ENCODE measurements at regions not wholly inside any gene's neighbourhood (a gene's known extent, or its start where the extent isn't known, plus 50 kb on each side); places are given as distances from the start of the nearest gene placed in this dataset.

GRCh38 chr2:125576558-125576957 lies 1079.4 kb upstream of the GYPC start:
- no peak for TF ChIP-seq CTCF (IDR thresholded peaks at IDR 0.05; ENCODE audit: low read depth, low read length)
- Histone ChIP-seq H3K4me3 (ENCODE audit: low read depth, low read length) (no peak overlapping the region), H3K4me1 (no peaks in the 10 kb centered on the region), H3K27me3 (no peaks in the 10 kb centered on the region), H3K9me3 (no peaks in the 10 kb centered on the region), H3K36me3 (no peaks in the 10 kb centered on the region)
- no peak for DNase-seq

- no peak for DNase-seq
- Histone ChIP-seq H3K4me1 (no peaks in the 10 kb centered on the region), H3K27me3 (no peaks in the 10 kb centered on the region), H3K9me3 (no peaks in the 10 kb centered on the region), H3K4me3 (ENCODE audit: low read depth, low read length) (no peak overlapping the region), H3K36me3 (no peaks in the 10 kb centered on the region)
- TF ChIP-seq CTCF (IDR thresholded peaks at IDR 0.05; ENCODE audit: low read depth, low read length), result no peak
Measured at GRCh38 chr2:125581557-125581956, 1074.4 kb upstream of the GYPC start.

GRCh38 chr2:125582516-125582915 lies 1073.4 kb upstream of the GYPC start:
- no peak overlapping the region for H3K4me3 ChIP-seq (ENCODE audit: low read depth, low read length)
- H3K4me1 ChIP-seq, result no peaks in the 10 kb centered on the region
- no peaks in the 10 kb centered on the region for H3K36me3 ChIP-seq
- DNase-seq, result no peak
- H3K27me3 ChIP-seq, result no peaks in the 10 kb centered on the region
- TF ChIP-seq CTCF (IDR thresholded peaks at IDR 0.05; ENCODE audit: low read depth, low read length), result no peak
- no peaks in the 10 kb centered on the region for H3K9me3 ChIP-seq

GRCh38 chr2:125584732-125585131 lies 1071.2 kb upstream of the GYPC start:
- H3K9me3 ChIP-seq, result no peaks in the 10 kb centered on the region
- H3K27me3 ChIP-seq, result no peaks in the 10 kb centered on the region
- no peak for DNase-seq
- no peak overlapping the region for H3K4me3 ChIP-seq (ENCODE audit: low read depth, low read length)
- no peaks in the 10 kb centered on the region for H3K4me1 ChIP-seq
- TF ChIP-seq CTCF (IDR thresholded peaks at IDR 0.05; ENCODE audit: low read depth, low read length), result no peak
- no peaks in the 10 kb centered on the region for H3K36me3 ChIP-seq

- no peak for DNase-seq
- no peaks in the 10 kb centered on the region for H3K9me3 ChIP-seq
- no peaks in the 10 kb centered on the region for H3K36me3 ChIP-seq
- no peak overlapping the region for H3K4me3 ChIP-seq (ENCODE audit: low read depth, low read length)
- no peaks in the 10 kb centered on the region for H3K27me3 ChIP-seq
- H3K4me1 ChIP-seq, result no peaks in the 10 kb centered on the region
- TF ChIP-seq CTCF (IDR thresholded peaks at IDR 0.05; ENCODE audit: low read depth, low read length), result no peak
Measured at GRCh38 chr2:125588780-125589179, 1067.2 kb upstream of the GYPC start.

GRCh38 chr2:125591954-125592353 lies 1064.0 kb upstream of the GYPC start:
- no peak overlapping the region for H3K4me3 ChIP-seq (ENCODE audit: low read depth, low read length)
- no peaks in the 10 kb centered on the region for H3K4me1 ChIP-seq
- DNase-seq, result no peak
- no peak for TF ChIP-seq CTCF (IDR thresholded peaks at IDR 0.05; ENCODE audit: low read depth, low read length)
- no peaks in the 10 kb centered on the region for H3K9me3 ChIP-seq
- H3K27me3 ChIP-seq, result no peaks in the 10 kb centered on the region
- no peaks in the 10 kb centered on the region for H3K36me3 ChIP-seq
